Smooth muscle cell (in vitro differentiated cells): ENCODE measurements at regions not wholly inside any gene's neighbourhood (a gene's known extent, or its start where the extent isn't known, plus 50 kb on each side); places are given as distances from the start of the nearest gene placed in this dataset.

Experiments used
- DNase-seq: peaks from one replicate; lab custom pipeline; 2025; ENCODE audit not compliant: unreplicated experiment; lab: John Stamatoyannopoulos, UW
- H2AFZ ChIP-seq: fragments of 200-600 bp; sonication (generic); 2 replicates; pipeline ENCODE4 v1.6.0; 2016; ENCODE audit warnings: antibody characterized with exemption, low read depth, mild to moderate bottlenecking
- H3F3A ChIP-seq: fragments of 200-600 bp; sonication (generic); 2 replicates; pipeline ENCODE4 v1.6.0; 2017; ENCODE audit warnings: antibody characterized with exemption, low read depth
- H3K27ac ChIP-seq: fragments of 200-600 bp; sonication (generic); 2 replicates; pipeline ENCODE4 v1.5.1; 2016; ENCODE audit warnings: low read depth, mild to moderate bottlenecking
- H3K27me3 ChIP-seq: fragments of 200-600 bp; sonication (generic); 2 replicates; pipeline ENCODE4 v1.6.1; 2016; ENCODE audit warnings: low read depth, mild to moderate bottlenecking
- H3K36me3 ChIP-seq: fragments of 200-600 bp; sonication (generic); 2 replicates; pipeline ENCODE4 v1.5.1; 2016; ENCODE audit warnings: low read depth
- H3K4me1 ChIP-seq: fragments of 200-600 bp; sonication (generic); 2 replicates; pipeline ENCODE4 v1.5.1; 2016; ENCODE audit warnings: low read depth
- H3K4me2 ChIP-seq: fragments of 200-600 bp; sonication (generic); 2 replicates; pipeline ENCODE4 v1.6.0; 2016; ENCODE audit warnings: mild to moderate bottlenecking
- H3K4me3 ChIP-seq: fragments of 200-600 bp; sonication (generic); 2 replicates; pipeline ENCODE4 v1.5.1; 2016; ENCODE audit warnings: mild to moderate bottlenecking
- H3K79me2 ChIP-seq: fragments of 200-600 bp; sonication (generic); 2 replicates; pipeline ENCODE4 v1.6.0; 2016; ENCODE audit warnings: low read depth, mild to moderate bottlenecking
- H3K9ac ChIP-seq: fragments of 200-600 bp; sonication (generic); 2 replicates; pipeline ENCODE4 v1.6.0; 2016; ENCODE audit warnings: low read depth
- H3K9me3 ChIP-seq: fragments of 200-600 bp; sonication (generic); replicated peaks from 2 replicates; pipeline ENCODE4 v1.5.1; 2016; ENCODE audit warnings: low read depth
- H4K20me1 ChIP-seq: fragments of 200-600 bp; sonication (generic); 2 replicates; pipeline ENCODE4 v1.6.0; 2016; ENCODE audit warnings: low read depth
- WGBS: methylation state at CpG from one replicate; pipeline ENCODE4 v1.1.7; 2016; ENCODE audit warnings: low lambda C conversion rate; 5-methylcytosine and 5-hydroxymethylcytosine counted together
- TF ChIP-seq, protein P1 (sequence below): fragments of 200-600 bp; sonication (generic); IDR thresholded peaks from 2 replicates; pipeline ENCODE4 v1.5.1; 2017; ENCODE audit warnings: borderline replicate concordance, mild to moderate bottlenecking, antibody characterized with exemption; ENCODE audit not compliant: insufficient read depth, poor library complexity, severe bottlenecking

DNA sequence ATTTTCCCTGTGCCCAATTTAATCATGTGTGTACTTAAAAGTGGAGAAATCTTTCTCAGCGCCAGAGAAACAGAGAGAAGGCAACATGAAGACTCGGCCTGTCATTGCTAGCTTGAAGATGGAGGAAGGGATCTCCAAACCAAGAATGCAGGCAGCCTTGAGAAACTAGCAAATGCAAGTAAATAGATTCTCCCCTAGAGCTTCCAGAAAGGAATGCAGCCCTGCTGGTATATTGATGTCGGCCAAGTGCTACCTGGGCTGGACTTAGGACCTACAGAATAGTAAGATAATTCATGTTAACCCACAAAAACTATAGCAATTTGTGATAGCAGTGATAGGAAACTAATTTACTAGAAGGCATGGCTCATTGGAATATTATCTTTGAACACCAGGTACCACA lies 150.9 kb upstream of the ABI3BP start:
- H3K79me2 ChIP-seq = no peaks in the 10 kb centered on the region
- no peaks in the 10 kb centered on the region for H3K36me3 ChIP-seq
- no peaks in the 10 kb centered on the region for H3F3A ChIP-seq
- H3K9ac ChIP-seq = no peak overlapping the region
- H2AFZ ChIP-seq = no peak overlapping the region
- no peaks in the 10 kb centered on the region for H3K9me3 ChIP-seq
- no peak overlapping the region for H3K4me2 ChIP-seq
- H4K20me1 ChIP-seq = no peaks in the 10 kb centered on the region
- no peak overlapping the region for H3K4me3 ChIP-seq
- DNase-seq = no peak
- no peak overlapping the region for H3K27ac ChIP-seq
- 76% methylated on average over 3 of the region's 3 CpGs for WGBS
- TF ChIP-seq, protein P1, sequence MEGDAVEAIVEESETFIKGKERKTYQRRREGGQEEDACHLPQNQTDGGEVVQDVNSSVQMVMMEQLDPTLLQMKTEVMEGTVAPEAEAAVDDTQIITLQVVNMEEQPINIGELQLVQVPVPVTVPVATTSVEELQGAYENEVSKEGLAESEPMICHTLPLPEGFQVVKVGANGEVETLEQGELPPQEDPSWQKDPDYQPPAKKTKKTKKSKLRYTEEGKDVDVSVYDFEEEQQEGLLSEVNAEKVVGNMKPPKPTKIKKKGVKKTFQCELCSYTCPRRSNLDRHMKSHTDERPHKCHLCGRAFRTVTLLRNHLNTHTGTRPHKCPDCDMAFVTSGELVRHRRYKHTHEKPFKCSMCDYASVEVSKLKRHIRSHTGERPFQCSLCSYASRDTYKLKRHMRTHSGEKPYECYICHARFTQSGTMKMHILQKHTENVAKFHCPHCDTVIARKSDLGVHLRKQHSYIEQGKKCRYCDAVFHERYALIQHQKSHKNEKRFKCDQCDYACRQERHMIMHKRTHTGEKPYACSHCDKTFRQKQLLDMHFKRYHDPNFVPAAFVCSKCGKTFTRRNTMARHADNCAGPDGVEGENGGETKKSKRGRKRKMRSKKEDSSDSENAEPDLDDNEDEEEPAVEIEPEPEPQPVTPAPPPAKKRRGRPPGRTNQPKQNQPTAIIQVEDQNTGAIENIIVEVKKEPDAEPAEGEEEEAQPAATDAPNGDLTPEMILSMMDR = no peak
- H3K27me3 ChIP-seq = no peaks in the 10 kb centered on the region
- H3K4me1 ChIP-seq = no peaks in the 10 kb centered on the region

DNA sequence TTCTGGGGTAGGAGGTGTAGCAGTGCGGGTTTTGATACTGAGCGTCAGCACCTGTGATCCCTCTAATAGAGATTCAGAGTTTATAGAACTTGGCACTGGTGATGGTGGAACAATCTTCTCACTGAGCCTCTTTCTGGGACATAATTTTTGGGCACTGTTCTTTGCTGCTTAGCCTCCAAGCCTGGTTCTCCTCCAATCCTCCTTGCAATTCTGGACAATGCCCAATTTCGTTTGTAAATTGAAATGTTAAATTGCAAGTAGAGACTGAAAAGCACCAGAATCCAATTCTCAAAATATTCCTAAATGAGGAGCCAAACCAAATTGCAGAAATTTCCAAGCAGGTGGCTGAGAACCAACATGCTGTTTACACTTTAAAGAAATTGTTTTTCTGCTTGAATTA lies 149.8 kb upstream of the ABI3BP start:
- Histone ChIP-seq H2AFZ (no peak overlapping the region), H3K9me3 (no peaks in the 10 kb centered on the region), H3K79me2 (no peaks in the 10 kb centered on the region), H3K4me2 (no peak overlapping the region), H4K20me1 (no peaks in the 10 kb centered on the region), H3K4me3 (no peak overlapping the region), H3K27ac (no peak overlapping the region), H3K4me1 (no peaks in the 10 kb centered on the region), H3K36me3 (no peaks in the 10 kb centered on the region), H3K27me3 (no peaks in the 10 kb centered on the region), H3F3A (no peaks in the 10 kb centered on the region), H3K9ac (no peak overlapping the region)
- TF ChIP-seq, protein P1 = no peak
- DNase-seq = no peak
- 95% methylated on average over 3 of the region's 3 CpGs for WGBS

DNA sequence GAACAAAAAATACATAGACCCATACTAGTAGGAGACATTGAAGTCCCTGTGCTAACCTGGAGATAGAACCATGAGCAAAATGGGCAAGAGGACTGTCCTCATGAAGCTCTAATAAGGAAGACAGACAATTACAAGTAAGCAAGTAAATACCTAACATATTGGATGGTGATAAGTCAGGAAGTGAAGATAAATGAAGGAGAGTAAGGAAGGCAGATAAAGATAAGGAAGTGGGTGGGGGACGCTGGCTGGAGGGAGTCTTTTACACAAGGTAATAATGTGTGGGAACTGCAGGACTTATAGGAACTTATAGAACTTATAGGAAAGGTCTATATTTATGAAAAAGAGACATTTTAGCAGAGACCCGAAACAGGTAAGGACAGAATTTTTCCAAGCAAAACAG lies 148.9 kb upstream of the ABI3BP start:
- no peak overlapping the region for H2AFZ ChIP-seq
- 90% methylated on average over 2 of the region's 2 CpGs for WGBS
- no peak overlapping the region for H3K4me2 ChIP-seq
- H3K36me3 ChIP-seq = no peaks in the 10 kb centered on the region
- H3K27ac ChIP-seq = no peak overlapping the region
- H3F3A ChIP-seq = no peaks in the 10 kb centered on the region
- H3K27me3 ChIP-seq = no peaks in the 10 kb centered on the region
- TF ChIP-seq, protein P1 = no peak
- no peaks in the 10 kb centered on the region for H3K4me1 ChIP-seq
- H4K20me1 ChIP-seq = no peaks in the 10 kb centered on the region
- H3K9me3 ChIP-seq = no peaks in the 10 kb centered on the region
- no peak overlapping the region for H3K9ac ChIP-seq
- no peak for DNase-seq
- no peak overlapping the region for H3K4me3 ChIP-seq
- H3K79me2 ChIP-seq = no peaks in the 10 kb centered on the region

DNA sequence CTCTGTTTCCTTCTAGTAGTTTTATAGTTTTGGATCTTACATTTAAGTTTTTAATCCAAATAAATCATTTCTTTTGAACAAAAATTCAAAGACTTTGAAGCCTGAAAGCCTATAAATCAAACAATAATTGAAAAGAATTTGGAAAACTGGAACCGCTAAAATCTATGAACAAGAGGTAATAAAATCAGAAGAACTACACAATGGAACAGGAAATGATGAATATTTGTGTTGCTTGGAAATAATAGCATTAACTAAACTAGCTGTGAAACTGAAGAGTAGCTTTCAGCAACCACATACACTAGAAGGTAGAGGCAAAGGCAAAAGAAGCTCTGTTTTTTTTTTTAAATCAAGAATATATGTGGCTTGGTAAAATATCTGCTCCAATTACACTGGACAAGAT lies 147.9 kb upstream of the ABI3BP start:
- H2AFZ ChIP-seq = no peak overlapping the region
- TF ChIP-seq, protein P1 = no peak
- H3K79me2 ChIP-seq = no peaks in the 10 kb centered on the region
- H3K27ac ChIP-seq = no peak overlapping the region
- no peak for DNase-seq
- no peaks in the 10 kb centered on the region for H3K9me3 ChIP-seq
- H3F3A ChIP-seq = no peaks in the 10 kb centered on the region
- WGBS = 90% methylated on average over 1 of the region's 1 CpG
- no peaks in the 10 kb centered on the region for H4K20me1 ChIP-seq
- H3K9ac ChIP-seq = no peak overlapping the region
- H3K36me3 ChIP-seq = no peaks in the 10 kb centered on the region
- no peak overlapping the region for H3K4me3 ChIP-seq
- no peak overlapping the region for H3K4me2 ChIP-seq
- no peaks in the 10 kb centered on the region for H3K4me1 ChIP-seq
- no peaks in the 10 kb centered on the region for H3K27me3 ChIP-seq
